ENCODE measurements at regions not wholly inside any gene's neighbourhood (a gene's known extent, or its start where the extent isn't known, plus 50 kb on each side); places are given as distances from the start of the nearest gene placed in this dataset.

GRCh38 chr3:70486414-70487017, 174.1 kb upstream of the MDFIC2 start:
- no peaks in the 10 kb centered on the region for H4K20me1 ChIP-seq (replicated peaks; ENCODE audit: control insufficient read depth, extremely low read depth, insufficient read depth, low read length)
- intact Hi-C loops (cut with micrococcal nuclease), result no loop called here
- no peaks in the 10 kb centered on the region for H3K4me1 ChIP-seq (ENCODE audit: control insufficient read depth, extremely low read depth, insufficient read depth, low read length)
- H3K79me2 ChIP-seq (ENCODE audit: control insufficient read depth, insufficient read depth, low read length), result no peaks in the 10 kb centered on the region
- no peaks in the 10 kb centered on the region for H3K36me3 ChIP-seq (ENCODE audit: control insufficient read depth in 2 of 2, extremely low read depth in 1 of 2, insufficient read depth in 2 of 2, low read length in 2 of 2)
- CTCF ChIA-PET, result no interaction called here
- no peak overlapping the region for H2AFZ ChIP-seq (ENCODE audit: low read depth, low read length)
- dilution Hi-C loops (cut with MboI; ENCODE audit: extremely low pct_ligation_motif_present, low sequenced_read_pairs), result no loop called here
- no peaks in the 10 kb centered on the region for H3K9me1 ChIP-seq (replicated peaks; ENCODE audit: control insufficient read depth, extremely low read depth, insufficient read depth, low read length)
- H3K9ac ChIP-seq (replicated peaks; ENCODE audit: extremely low read depth, insufficient read depth, low read length), result no peak overlapping the region
- no peaks in the 10 kb centered on the region for H3K9me3 ChIP-seq (replicated peaks; ENCODE audit: control insufficient read depth, insufficient read depth, low read length)
- H3K27ac ChIP-seq (ENCODE audit: insufficient read depth, low read depth, low read length), result no peak overlapping the region
- DNase-seq (ENCODE audit: low read depth, low spot score) (no peak), FAIRE-seq (no peak)
- no TSS peak for BruUV-seq (replicated peaks)
- H3K27me3 ChIP-seq (ENCODE audit: control insufficient read depth in 2 of 2, insufficient read depth in 2 of 2, low read length in 2 of 2), result peaks cover 2 to 10% of the 10 kb centered on the region in 2 experiments
- no peak for TF ChIP-seq JUN (IDR thresholded peaks at IDR 0.05; ENCODE audit: borderline replicate concordance, insufficient read depth, insufficient read length, low read depth)
- TF ChIP-seq MYC (IDR thresholded peaks at IDR 0.05; ENCODE audit: low read depth, low read length), result no peak
- TF ChIP-seq GATA2 (IDR thresholded peaks at IDR 0.05; ENCODE audit: insufficient read depth, insufficient read length, low read depth, low read length), result no peak
- no peak for TF ChIP-seq EZH2 (IDR thresholded peaks at IDR 0.05; ENCODE audit: borderline replicate concordance, low read depth, low read length, severe bottlenecking)
- TF ChIP-seq POLR2AphosphoS5 (IDR thresholded peaks at IDR 0.05; ENCODE audit: insufficient read depth, low read depth, low read length), result no peak
- TF ChIP-seq POLR2A (IDR thresholded peaks at IDR 0.05; ENCODE audit: low read depth, low read length), result no peak
- no peak for TF ChIP-seq FOS (IDR thresholded peaks at IDR 0.05; ENCODE audit: borderline replicate concordance, insufficient read depth, low read length)
- TF ChIP-seq CTCF (IDR thresholded peaks at IDR 0.05; ENCODE audit: extremely low read depth in 1 of 2, insufficient read depth in 1 of 2, low read depth in 1 of 2, low read length in 2 of 2), result no peak
- TF ChIP-seq MAX (IDR thresholded peaks at IDR 0.05; ENCODE audit: insufficient read depth, insufficient read length), result no peak
- POLR2A ChIA-PET, result no interaction called here
- H3K4me3 ChIP-seq (replicated peaks in 1 of 3; ENCODE audit: insufficient read depth in 1 of 3, low read depth in 1 of 3, low read length in 3 of 3), result no peak overlapping the region
- H3K4me2 ChIP-seq (ENCODE audit: insufficient read depth, low read length), result no peak overlapping the region

Measured in endothelial cell of umbilical vein (primary cell).